ENCODE measurements at regions not wholly inside any gene's neighbourhood (a gene's known extent, or its start where the extent isn't known, plus 50 kb on each side); places are given as distances from the start of the nearest gene placed in this dataset.

GRCh38 chr10:33783078-33783477 is 448.6 kb upstream of the NRP1 start:
- no peaks in the 10 kb centered on the region for H3K9me3 ChIP-seq (ENCODE audit: control insufficient read depth in 2 of 3, low read length in 3 of 3)
- H3K27me3 ChIP-seq (ENCODE audit: control insufficient read depth in 2 of 2, insufficient read depth in 2 of 2, low read length in 2 of 2): no peaks in the 10 kb centered on the region
- Mint-ChIP-seq H3K27me3 (peaks cover 0 to 8% (median 0%) of the 10 kb centered on the region in 5 donors), H3K36me3 (no peaks in the 10 kb centered on the region), H3K4me3 (no peak overlapping the region), H3K9me3 (peaks cover 0 to 4% (median 0%) of the 10 kb centered on the region in 11 donors), H3K27ac (no peak overlapping the region), H3K4me1 (no peaks in the 10 kb centered on the region)
- POLR2A ChIA-PET: no interaction called here
- H3K36me3 ChIP-seq (ENCODE audit: control insufficient read depth in 2 of 3, insufficient read depth in 3 of 3, low read length in 3 of 3): no peaks in the 10 kb centered on the region
- intact Hi-C loops (cut with micrococcal nuclease): no loop called here
- CTCF ChIA-PET: no interaction called here
- no peak for DNase-seq
- no peak overlapping the region for H3K27ac ChIP-seq (ENCODE audit: low read depth, low read length)
- no peak overlapping the region for H3K4me3 ChIP-seq (ENCODE audit: low read length)
- H3K4me1 ChIP-seq (ENCODE audit: control insufficient read depth in 2 of 2, insufficient read depth in 2 of 2, low read length in 2 of 2): no peaks in the 10 kb centered on the region
- ATAC-seq: no peak

- POLR2A ChIA-PET: no interaction called here
- DNase-seq (no peak), ATAC-seq (no peak)
- H3K27ac Mint-ChIP-seq: no peak overlapping the region
- peaks cover 0 to 8% (median 0%) of the 10 kb centered on the region in 5 donors for H3K27me3 Mint-ChIP-seq
- no peaks in the 10 kb centered on the region for H3K4me1 Mint-ChIP-seq
- Histone ChIP-seq H3K27ac (ENCODE audit: low read depth, low read length) (no peak overlapping the region), H3K4me1 (ENCODE audit: control insufficient read depth in 2 of 2, insufficient read depth in 2 of 2, low read length in 2 of 2) (no peaks in the 10 kb centered on the region), H3K4me3 (ENCODE audit: low read length) (no peak overlapping the region), H3K27me3 (ENCODE audit: control insufficient read depth in 2 of 2, insufficient read depth in 2 of 2, low read length in 2 of 2) (no peaks in the 10 kb centered on the region), H3K9me3 (ENCODE audit: control insufficient read depth in 2 of 3, low read length in 3 of 3) (no peaks in the 10 kb centered on the region), H3K36me3 (ENCODE audit: control insufficient read depth in 2 of 3, insufficient read depth in 3 of 3, low read length in 3 of 3) (no peaks in the 10 kb centered on the region)
- H3K9me3 Mint-ChIP-seq: peaks cover 0 to 4% (median 0%) of the 10 kb centered on the region in 11 donors
- intact Hi-C loops (cut with micrococcal nuclease): no loop called here
- no peaks in the 10 kb centered on the region for H3K36me3 Mint-ChIP-seq
- CTCF ChIA-PET: no interaction called here
- H3K4me3 Mint-ChIP-seq: no peak overlapping the region
Observed at GRCh38 chr10:33781606-33782395, 447.3 kb upstream of the NRP1 start.

- H3K4me3 Mint-ChIP-seq: no peak overlapping the region
- H3K4me3 ChIP-seq (ENCODE audit: low read length): no peak overlapping the region
- ATAC-seq (no peak), DNase-seq (no peak)
- intact Hi-C loops (cut with micrococcal nuclease): no loop called here
- no peaks in the 10 kb centered on the region for H3K36me3 Mint-ChIP-seq
- no peak overlapping the region for H3K27ac Mint-ChIP-seq
- no peaks in the 10 kb centered on the region for H3K4me1 ChIP-seq (ENCODE audit: control insufficient read depth in 2 of 2, insufficient read depth in 2 of 2, low read length in 2 of 2)
- no peaks in the 10 kb centered on the region for H3K27me3 ChIP-seq (ENCODE audit: control insufficient read depth in 2 of 2, insufficient read depth in 2 of 2, low read length in 2 of 2)
- H3K27ac ChIP-seq (ENCODE audit: low read depth, low read length): no peak overlapping the region
- H3K4me1 Mint-ChIP-seq: no peaks in the 10 kb centered on the region
- ChIA-PET POLR2A (no interaction called here), CTCF (no interaction called here)
- H3K9me3 ChIP-seq (ENCODE audit: control insufficient read depth in 2 of 3, low read length in 3 of 3): no peaks in the 10 kb centered on the region
- no peaks in the 10 kb centered on the region for H3K36me3 ChIP-seq (ENCODE audit: control insufficient read depth in 2 of 3, insufficient read depth in 3 of 3, low read length in 3 of 3)
- peaks cover 0 to 5% (median 0%) of the 10 kb centered on the region in 11 donors for H3K9me3 Mint-ChIP-seq
- H3K27me3 Mint-ChIP-seq: peaks cover 0 to 14% (median 0%) of the 10 kb centered on the region in 5 donors
Observed at GRCh38 chr10:33780961-33781360, 446.5 kb upstream of the NRP1 start.

- Histone ChIP-seq H3K4me1 (ENCODE audit: control insufficient read depth in 2 of 2, insufficient read depth in 2 of 2, low read length in 2 of 2) (no peaks in the 10 kb centered on the region), H3K27me3 (ENCODE audit: control insufficient read depth in 2 of 2, insufficient read depth in 2 of 2, low read length in 2 of 2) (no peaks in the 10 kb centered on the region), H3K27ac (ENCODE audit: low read depth, low read length) (no peak overlapping the region), H3K9me3 (ENCODE audit: control insufficient read depth in 2 of 3, low read length in 3 of 3) (no peaks in the 10 kb centered on the region), H3K4me3 (ENCODE audit: low read length) (no peak overlapping the region), H3K36me3 (ENCODE audit: control insufficient read depth in 2 of 3, insufficient read depth in 3 of 3, low read length in 3 of 3) (no peaks in the 10 kb centered on the region)
- intact Hi-C loops (cut with micrococcal nuclease): no loop called here
- Mint-ChIP-seq H3K27me3 (peaks cover 0 to 14% (median 7%) of the 10 kb centered on the region in 5 donors), H3K27ac (no peak overlapping the region), H3K4me3 (no peak overlapping the region), H3K4me1 (peaks cover 0 to 13% (median 8%) of the 10 kb centered on the region in 7 donors), H3K36me3 (no peaks in the 10 kb centered on the region), H3K9me3 (peaks cover 0 to 6% (median 0%) of the 10 kb centered on the region in 11 donors)
- ATAC-seq (no peak), DNase-seq (no peak)
- CTCF ChIA-PET: no interaction called here
- POLR2A ChIA-PET: no interaction called here
Observed at GRCh38 chr10:33777223-33777622, 442.8 kb upstream of the NRP1 start.

- Mint-ChIP-seq H3K27me3 (peaks cover 0 to 12% (median 7%) of the 10 kb centered on the region in 5 donors), H3K36me3 (no peaks in the 10 kb centered on the region), H3K9me3 (peaks cover 0 to 6% (median 0%) of the 10 kb centered on the region in 11 donors), H3K4me3 (no peak overlapping the region), H3K27ac (no peak overlapping the region), H3K4me1 (peaks cover 0 to 18% (median 12%) of the 10 kb centered on the region in 7 donors)
- Histone ChIP-seq H3K36me3 (ENCODE audit: control insufficient read depth in 2 of 3, insufficient read depth in 3 of 3, low read length in 3 of 3) (no peaks in the 10 kb centered on the region), H3K27ac (ENCODE audit: low read depth, low read length) (no peak overlapping the region), H3K9me3 (ENCODE audit: control insufficient read depth in 2 of 3, low read length in 3 of 3) (no peaks in the 10 kb centered on the region), H3K4me3 (ENCODE audit: low read length) (no peak overlapping the region), H3K4me1 (ENCODE audit: control insufficient read depth in 2 of 2, insufficient read depth in 2 of 2, low read length in 2 of 2) (no peaks in the 10 kb centered on the region), H3K27me3 (ENCODE audit: control insufficient read depth in 2 of 2, insufficient read depth in 2 of 2, low read length in 2 of 2) (no peaks in the 10 kb centered on the region)
- intact Hi-C loops (cut with micrococcal nuclease): no loop called here
- CTCF ChIA-PET: no interaction called here
- ATAC-seq: no peak
- POLR2A ChIA-PET: no interaction called here
- DNase-seq: no peak
Observed at GRCh38 chr10:33776419-33777070, 442.1 kb upstream of the NRP1 start.

GRCh38 chr10:33774857-33775256 is 440.4 kb upstream of the NRP1 start:
- Histone ChIP-seq H3K27me3 (ENCODE audit: control insufficient read depth in 2 of 2, insufficient read depth in 2 of 2, low read length in 2 of 2) (no peaks in the 10 kb centered on the region), H3K4me1 (ENCODE audit: control insufficient read depth in 2 of 2, insufficient read depth in 2 of 2, low read length in 2 of 2) (no peaks in the 10 kb centered on the region), H3K27ac (ENCODE audit: low read depth, low read length) (no peak overlapping the region), H3K36me3 (ENCODE audit: control insufficient read depth in 2 of 3, insufficient read depth in 3 of 3, low read length in 3 of 3) (no peaks in the 10 kb centered on the region), H3K9me3 (ENCODE audit: control insufficient read depth in 2 of 3, low read length in 3 of 3) (no peaks in the 10 kb centered on the region), H3K4me3 (ENCODE audit: low read length) (no peak overlapping the region)
- no peaks in the 10 kb centered on the region for H3K36me3 Mint-ChIP-seq
- no peak for DNase-seq
- no peak overlapping the region for H3K4me3 Mint-ChIP-seq
- POLR2A ChIA-PET: no interaction called here
- H3K9me3 Mint-ChIP-seq: peaks cover 0 to 4% (median 0%) of the 10 kb centered on the region in 11 donors
- peaks cover 0 to 8% (median 6%) of the 10 kb centered on the region in 5 donors for H3K27me3 Mint-ChIP-seq
- intact Hi-C loops (cut with micrococcal nuclease): no loop called here
- peaks cover 0 to 18% (median 12%) of the 10 kb centered on the region in 7 donors for H3K4me1 Mint-ChIP-seq
- ATAC-seq: no peak
- CTCF ChIA-PET: no interaction called here
- no peak overlapping the region for H3K27ac Mint-ChIP-seq

Data from naive thymus-derived CD4-positive, alpha-beta T cell (primary cell).